HL-60 (cell line): ENCODE measurements at regions not wholly inside any gene's neighbourhood (a gene's known extent, or its start where the extent isn't known, plus 50 kb on each side); places are given as distances from the start of the nearest gene placed in this dataset.
"Not testable (repeated sequence)": the region's sequence is repeated elsewhere in the genome, so short reads cannot be mapped to it uniquely, and the experiment has no call there.

Experiments
- DNase-seq, 2 experiments: peaks; one replicate each; pipeline ENCODE4 v3.0.0-alpha.2; 2010 to 2020; ENCODE audit warnings: low read depth in 1 of 2, low spot score in 1 of 2
- H3K27ac ChIP-seq: fragments of 250-450 bp; sonication (Bioruptor Pico); replicated peaks from 2 replicates; pipeline ENCODE4 v1.5.1; 2020; ENCODE audit warnings: mild to moderate bottlenecking, moderate library complexity
- H3K27me3 ChIP-seq: fragments of 250-450 bp; sonication (Bioruptor Pico); 2 replicates; pipeline ENCODE4 v1.5.1; 2021; ENCODE audit warnings: mild to moderate bottlenecking, moderate library complexity; ENCODE audit not compliant: insufficient read depth, poor library complexity, severe bottlenecking
- H3K4me3 ChIP-seq: replicated peaks from 2 replicates; pipeline ENCODE4 v1.5.1; 2011; ENCODE audit warnings: mild to moderate bottlenecking, control low read depth, low read length; ENCODE audit not compliant: insufficient read depth
- GABPA ChIP-seq: IDR thresholded peaks from 2 replicates; pipeline ENCODE4 v1.6.1; 2012; ENCODE audit warnings: low read depth
- POLR2AphosphoS5 ChIP-seq: IDR thresholded peaks from 2 replicates; pipeline ENCODE4 v1.6.1; 2012; ENCODE audit warnings: low read depth
- SPI1 ChIP-seq: IDR thresholded peaks from 2 replicates; pipeline ENCODE4 v1.6.1; 2012; ENCODE audit warnings: low read depth, mild to moderate bottlenecking, borderline replicate concordance
- TF ChIP-seq, protein P1 (sequence below): IDR thresholded peaks from 2 replicates; pipeline ENCODE4 v1.6.1; 2012; ENCODE audit warnings: low read depth; ENCODE audit not compliant: insufficient replicate concordance
- TF ChIP-seq, protein P2 (sequence below): IDR thresholded peaks from one replicate; pipeline ENCODE4 v1.5.1; 2011; ENCODE audit warnings: low read length, control low read depth, inconsistent platforms; ENCODE audit not compliant: insufficient read depth

DNA sequence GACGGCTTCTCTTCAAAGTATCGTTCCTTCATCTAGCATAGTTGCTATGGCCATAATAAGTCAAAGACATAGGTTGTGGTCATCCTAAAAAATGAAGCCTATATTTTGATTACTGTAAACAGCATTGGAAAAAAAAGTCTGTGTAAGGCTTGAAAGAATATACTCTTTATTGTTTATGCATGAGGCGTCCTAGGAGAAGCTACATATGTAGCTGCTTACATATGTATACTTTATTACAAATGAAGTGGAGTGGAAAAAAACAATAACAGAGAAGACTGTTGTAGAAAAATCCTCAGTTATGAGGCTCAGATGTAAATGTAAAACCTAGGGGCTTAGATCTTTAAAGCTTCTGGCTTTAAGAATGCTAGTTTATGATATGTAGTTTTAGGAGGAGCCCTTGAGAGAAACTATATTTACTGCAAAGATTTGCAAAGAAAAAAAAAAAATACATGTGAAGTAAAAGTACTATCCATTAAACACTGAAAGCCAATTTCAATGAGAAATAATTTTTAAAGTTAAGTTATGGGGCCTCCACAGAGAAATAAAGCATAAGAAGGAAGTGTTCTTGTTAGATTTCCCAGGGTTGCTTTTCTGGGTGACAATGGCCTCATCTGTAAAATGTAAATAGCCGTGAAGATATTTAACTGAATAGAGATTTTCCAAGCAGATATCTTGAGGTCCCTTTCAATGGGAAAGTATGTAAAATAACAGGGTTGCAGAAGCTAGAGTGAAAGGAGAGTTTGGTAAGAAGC is 598.2 kb downstream of the TRIML1 start:
- H3K4me3 ChIP-seq = no peak overlapping the region
- no peak for TF ChIP-seq GABPA
- TF ChIP-seq POLR2AphosphoS5 = no peak
- TF ChIP-seq, protein P1, sequence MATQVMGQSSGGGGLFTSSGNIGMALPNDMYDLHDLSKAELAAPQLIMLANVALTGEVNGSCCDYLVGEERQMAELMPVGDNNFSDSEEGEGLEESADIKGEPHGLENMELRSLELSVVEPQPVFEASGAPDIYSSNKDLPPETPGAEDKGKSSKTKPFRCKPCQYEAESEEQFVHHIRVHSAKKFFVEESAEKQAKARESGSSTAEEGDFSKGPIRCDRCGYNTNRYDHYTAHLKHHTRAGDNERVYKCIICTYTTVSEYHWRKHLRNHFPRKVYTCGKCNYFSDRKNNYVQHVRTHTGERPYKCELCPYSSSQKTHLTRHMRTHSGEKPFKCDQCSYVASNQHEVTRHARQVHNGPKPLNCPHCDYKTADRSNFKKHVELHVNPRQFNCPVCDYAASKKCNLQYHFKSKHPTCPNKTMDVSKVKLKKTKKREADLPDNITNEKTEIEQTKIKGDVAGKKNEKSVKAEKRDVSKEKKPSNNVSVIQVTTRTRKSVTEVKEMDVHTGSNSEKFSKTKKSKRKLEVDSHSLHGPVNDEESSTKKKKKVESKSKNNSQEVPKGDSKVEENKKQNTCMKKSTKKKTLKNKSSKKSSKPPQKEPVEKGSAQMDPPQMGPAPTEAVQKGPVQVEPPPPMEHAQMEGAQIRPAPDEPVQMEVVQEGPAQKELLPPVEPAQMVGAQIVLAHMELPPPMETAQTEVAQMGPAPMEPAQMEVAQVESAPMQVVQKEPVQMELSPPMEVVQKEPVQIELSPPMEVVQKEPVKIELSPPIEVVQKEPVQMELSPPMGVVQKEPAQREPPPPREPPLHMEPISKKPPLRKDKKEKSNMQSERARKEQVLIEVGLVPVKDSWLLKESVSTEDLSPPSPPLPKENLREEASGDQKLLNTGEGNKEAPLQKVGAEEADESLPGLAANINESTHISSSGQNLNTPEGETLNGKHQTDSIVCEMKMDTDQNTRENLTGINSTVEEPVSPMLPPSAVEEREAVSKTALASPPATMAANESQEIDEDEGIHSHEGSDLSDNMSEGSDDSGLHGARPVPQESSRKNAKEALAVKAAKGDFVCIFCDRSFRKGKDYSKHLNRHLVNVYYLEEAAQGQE = no peak
- TF ChIP-seq, protein P2, sequence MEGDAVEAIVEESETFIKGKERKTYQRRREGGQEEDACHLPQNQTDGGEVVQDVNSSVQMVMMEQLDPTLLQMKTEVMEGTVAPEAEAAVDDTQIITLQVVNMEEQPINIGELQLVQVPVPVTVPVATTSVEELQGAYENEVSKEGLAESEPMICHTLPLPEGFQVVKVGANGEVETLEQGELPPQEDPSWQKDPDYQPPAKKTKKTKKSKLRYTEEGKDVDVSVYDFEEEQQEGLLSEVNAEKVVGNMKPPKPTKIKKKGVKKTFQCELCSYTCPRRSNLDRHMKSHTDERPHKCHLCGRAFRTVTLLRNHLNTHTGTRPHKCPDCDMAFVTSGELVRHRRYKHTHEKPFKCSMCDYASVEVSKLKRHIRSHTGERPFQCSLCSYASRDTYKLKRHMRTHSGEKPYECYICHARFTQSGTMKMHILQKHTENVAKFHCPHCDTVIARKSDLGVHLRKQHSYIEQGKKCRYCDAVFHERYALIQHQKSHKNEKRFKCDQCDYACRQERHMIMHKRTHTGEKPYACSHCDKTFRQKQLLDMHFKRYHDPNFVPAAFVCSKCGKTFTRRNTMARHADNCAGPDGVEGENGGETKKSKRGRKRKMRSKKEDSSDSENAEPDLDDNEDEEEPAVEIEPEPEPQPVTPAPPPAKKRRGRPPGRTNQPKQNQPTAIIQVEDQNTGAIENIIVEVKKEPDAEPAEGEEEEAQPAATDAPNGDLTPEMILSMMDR = no peak
- no peak for TF ChIP-seq SPI1
- no peak for DNase-seq
- no peak overlapping the region for H3K27ac ChIP-seq
- H3K27me3 ChIP-seq = no peaks in the 10 kb centered on the region

GRCh38 chr4:188738290-188738689 is 599.0 kb downstream of the TRIML1 start:
- H3K4me3 ChIP-seq = peak overlapping the region; percentile 41
- H3K27ac ChIP-seq, DNase-seq, H3K27me3 ChIP-seq: not testable (repeated sequence)

GRCh38 chr4:188740172-188740571 is 600.9 kb downstream of the TRIML1 start:
- not testable (repeated sequence) for H3K4me3 ChIP-seq, H3K27me3 ChIP-seq, H3K27ac ChIP-seq, DNase-seq

- DNase-seq, H3K27ac ChIP-seq, H3K4me3 ChIP-seq, H3K27me3 ChIP-seq: not testable (repeated sequence)
Measured at GRCh38 chr4:188740791-188741190, 601.5 kb downstream of the TRIML1 start.

GRCh38 chr4:188754372-188755002 is 615.2 kb downstream of the TRIML1 start:
- no peak for DNase-seq
- TF ChIP-seq SPI1 = no peak
- TF ChIP-seq POLR2AphosphoS5 = no peak
- TF ChIP-seq, protein P2 = no peak
- TF ChIP-seq, protein P1 = no peak
- no peak for TF ChIP-seq GABPA

More at GRCh38 chr4:188754372-188755002, 615.2 kb downstream of the TRIML1 start:
- Histone ChIP-seq H3K27ac (no peak overlapping the region), H3K27me3 (no peaks in the 10 kb centered on the region), H3K4me3 (no peak overlapping the region)
